Glutamatergic neuron (in vitro differentiated cells): ENCODE measurements at regions not wholly inside any gene's neighbourhood (a gene's known extent, or its start where the extent isn't known, plus 50 kb on each side); places are given as distances from the start of the nearest gene placed in this dataset.

ENCODE experiments used
- DNase-seq: peaks from one replicate; pipeline ENCODE4 v3.0.0; 2022
- H3K27ac Mint-ChIP-seq: one replicate; pipeline ENCODE4 v1.8.0; 2020; ENCODE audit warnings: mild to moderate bottlenecking, mixed read lengths, inconsistent platforms; ENCODE audit not compliant: unreplicated experiment
- H3K27me3 Mint-ChIP-seq: one replicate; pipeline ENCODE4 v1.8.0; 2020; ENCODE audit warnings: mild to moderate bottlenecking, moderate library complexity, mixed read lengths, inconsistent platforms; ENCODE audit not compliant: unreplicated experiment
- H3K36me3 Mint-ChIP-seq: one replicate; pipeline ENCODE4 v1.8.0; 2020; ENCODE audit warnings: mild to moderate bottlenecking, mixed read lengths, inconsistent platforms; ENCODE audit not compliant: unreplicated experiment
- H3K4me1 Mint-ChIP-seq: one replicate; pipeline ENCODE4 v1.8.0; 2020; ENCODE audit warnings: mild to moderate bottlenecking, low read depth, mixed read lengths, inconsistent platforms; ENCODE audit not compliant: unreplicated experiment
- H3K4me3 Mint-ChIP-seq: one replicate; pipeline ENCODE4 v1.8.0; 2020; ENCODE audit warnings: mild to moderate bottlenecking, mixed read lengths, inconsistent platforms; ENCODE audit not compliant: unreplicated experiment
- H3K9me3 Mint-ChIP-seq: one replicate; pipeline ENCODE4 v1.8.0; 2020; ENCODE audit warnings: mild to moderate bottlenecking, moderate library complexity, mixed read lengths, inconsistent platforms; ENCODE audit not compliant: unreplicated experiment
- CTCF ChIP-seq: fragments of 200-600 bp; sonication (generic); IDR thresholded peaks from one replicate; pipeline ENCODE4 v1.5.0; 2021; ENCODE audit not compliant: partially characterized antibody, unreplicated experiment

- Mint-ChIP-seq H3K4me3 (no peak overlapping the region), H3K36me3 (no peaks in the 10 kb centered on the region), H3K27ac (no peak overlapping the region), H3K9me3 (no peaks in the 10 kb centered on the region), H3K4me1 (no peaks in the 10 kb centered on the region), H3K27me3 (peaks cover 2% of the 10 kb centered on the region)
- no peak for DNase-seq
- no peak for TF ChIP-seq CTCF
Measured at GRCh38 chr20:52840041-52840440, 132.1 kb upstream of the TSHZ2 start.

- no peaks in the 10 kb centered on the region for H3K4me1 Mint-ChIP-seq
- H3K9me3 Mint-ChIP-seq: no peaks in the 10 kb centered on the region
- H3K4me3 Mint-ChIP-seq: no peak overlapping the region
- H3K36me3 Mint-ChIP-seq: no peaks in the 10 kb centered on the region
- H3K27me3 Mint-ChIP-seq: peaks cover 2% of the 10 kb centered on the region
- no peak for DNase-seq
- H3K27ac Mint-ChIP-seq: no peak overlapping the region
- TF ChIP-seq CTCF: no peak
Measured at GRCh38 chr20:52838510-52839241, 133.5 kb upstream of the TSHZ2 start.

GRCh38 chr20:52837378-52837777 lies 134.8 kb upstream of the TSHZ2 start:
- no peaks in the 10 kb centered on the region for H3K4me1 Mint-ChIP-seq
- no peaks in the 10 kb centered on the region for H3K9me3 Mint-ChIP-seq
- no peak overlapping the region for H3K27ac Mint-ChIP-seq
- TF ChIP-seq CTCF: no peak
- no peaks in the 10 kb centered on the region for H3K36me3 Mint-ChIP-seq
- H3K4me3 Mint-ChIP-seq: no peak overlapping the region
- no peak for DNase-seq
- H3K27me3 Mint-ChIP-seq: peaks cover 2% of the 10 kb centered on the region

GRCh38 chr20:52833901-52834300 lies 138.3 kb upstream of the TSHZ2 start:
- no peak for DNase-seq
- no peaks in the 10 kb centered on the region for H3K4me1 Mint-ChIP-seq
- H3K27ac Mint-ChIP-seq: no peak overlapping the region
- no peaks in the 10 kb centered on the region for H3K9me3 Mint-ChIP-seq
- no peak overlapping the region for H3K4me3 Mint-ChIP-seq
- H3K27me3 Mint-ChIP-seq: no peaks in the 10 kb centered on the region
- peaks cover 5% of the 10 kb centered on the region for H3K36me3 Mint-ChIP-seq
- no peak for TF ChIP-seq CTCF

- H3K27ac Mint-ChIP-seq: no peak overlapping the region
- no peak overlapping the region for H3K4me3 Mint-ChIP-seq
- peaks cover 5% of the 10 kb centered on the region for H3K36me3 Mint-ChIP-seq
- H3K9me3 Mint-ChIP-seq: no peaks in the 10 kb centered on the region
- H3K27me3 Mint-ChIP-seq: no peaks in the 10 kb centered on the region
- no peak for DNase-seq
- no peak for TF ChIP-seq CTCF
- H3K4me1 Mint-ChIP-seq: no peaks in the 10 kb centered on the region
Measured at GRCh38 chr20:52832151-52832774, 139.9 kb upstream of the TSHZ2 start.
